ENCODE measurements at regions not wholly inside any gene's neighbourhood (a gene's known extent, or its start where the extent isn't known, plus 50 kb on each side); places are given as distances from the start of the nearest gene placed in this dataset.
"Not testable (repeated sequence)": the region's sequence is repeated elsewhere in the genome, so short reads cannot be mapped to it uniquely, and the experiment has no call there.

DNA sequence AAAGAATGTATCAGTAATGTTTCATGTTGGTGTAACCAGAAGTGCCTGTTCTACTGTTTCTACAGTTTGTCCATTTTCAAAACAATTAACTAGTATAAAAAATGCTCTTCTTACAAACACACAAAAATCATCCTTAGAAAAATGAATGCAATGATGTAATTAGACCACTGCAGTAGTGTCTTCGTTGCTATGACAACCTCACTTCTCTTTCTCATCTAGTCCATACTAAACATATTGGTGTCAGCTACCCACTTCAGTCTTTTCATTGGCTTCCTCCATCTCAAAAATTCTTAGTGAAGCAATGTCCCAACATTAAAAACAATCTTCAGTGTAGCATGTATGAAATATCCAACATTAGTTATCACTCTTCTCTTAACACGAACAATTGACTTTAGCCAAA lies 1265.8 kb downstream of the REEP3 start:
- H3K9me3 Mint-ChIP-seq, result peaks cover 11 to 13% of the 10 kb centered on the region in 2 donors
- no peaks in the 10 kb centered on the region for H3K36me3 Mint-ChIP-seq
- DNase-seq (ENCODE audit: low spot score in 2 of 2) (no peak), ATAC-seq (no peak)
- H3K27ac Mint-ChIP-seq, result no peak overlapping the region

DNA sequence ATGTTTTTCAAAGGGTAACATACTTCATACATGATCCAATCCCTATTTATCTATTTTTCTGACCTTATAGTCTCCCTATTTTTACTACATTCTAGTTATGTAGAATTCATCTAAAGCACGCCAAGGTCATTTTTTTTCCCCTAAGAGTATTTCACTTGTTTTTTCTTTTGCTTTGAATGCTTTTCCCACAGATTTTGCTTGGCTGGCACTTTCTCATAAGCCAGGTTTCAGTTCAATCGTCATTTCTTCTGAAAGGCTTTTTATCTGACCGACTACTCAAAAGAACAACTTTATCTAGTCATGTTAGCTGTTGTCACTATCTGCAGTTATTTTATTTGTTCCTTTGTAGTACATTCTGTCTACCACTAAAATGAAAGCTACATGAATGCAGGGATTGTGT lies 1274.6 kb downstream of the REEP3 start:
- DNase-seq (ENCODE audit: low spot score in 2 of 2), result no peak
- H3K36me3 Mint-ChIP-seq, result no peaks in the 10 kb centered on the region
- ATAC-seq, result no peak
- no peak overlapping the region for H3K27ac Mint-ChIP-seq
- H3K9me3 Mint-ChIP-seq, result peaks cover 11 to 18% of the 10 kb centered on the region in 2 donors

GRCh38 chr10:64798297-64798696 lies 1277.1 kb downstream of the REEP3 start:
- Mint-ChIP-seq H3K36me3 (no peaks in the 10 kb centered on the region), H3K27ac (no peak overlapping the region), H3K9me3 (peaks cover 18 to 22% of the 10 kb centered on the region in 2 donors)
- ATAC-seq (no peak), DNase-seq (ENCODE audit: low spot score in 2 of 2) (no peak)

DNA sequence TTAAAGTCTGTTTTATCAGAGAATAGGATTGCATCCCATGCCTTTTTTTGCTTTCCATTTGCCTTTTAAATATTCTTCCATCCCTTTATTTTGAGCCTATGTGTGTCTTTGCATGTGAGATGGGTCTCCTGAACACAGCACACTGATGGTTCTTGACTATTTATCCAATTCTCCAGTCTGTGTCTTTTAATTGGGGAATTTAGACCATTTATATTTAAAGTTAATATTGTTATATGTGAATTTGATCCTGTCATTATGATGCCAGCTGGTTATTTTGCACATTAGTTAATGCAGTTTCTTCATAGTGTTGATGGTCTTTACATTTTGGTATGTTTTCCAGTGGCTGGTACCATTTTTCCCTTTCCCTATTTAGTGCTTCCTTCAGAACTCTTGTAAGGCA lies 1287.0 kb downstream of the REEP3 start:
- not testable (repeated sequence) for H3K36me3 Mint-ChIP-seq; ATAC-seq; DNase-seq (ENCODE audit: low spot score in 2 of 2); H3K27ac Mint-ChIP-seq; H3K9me3 Mint-ChIP-seq

DNA sequence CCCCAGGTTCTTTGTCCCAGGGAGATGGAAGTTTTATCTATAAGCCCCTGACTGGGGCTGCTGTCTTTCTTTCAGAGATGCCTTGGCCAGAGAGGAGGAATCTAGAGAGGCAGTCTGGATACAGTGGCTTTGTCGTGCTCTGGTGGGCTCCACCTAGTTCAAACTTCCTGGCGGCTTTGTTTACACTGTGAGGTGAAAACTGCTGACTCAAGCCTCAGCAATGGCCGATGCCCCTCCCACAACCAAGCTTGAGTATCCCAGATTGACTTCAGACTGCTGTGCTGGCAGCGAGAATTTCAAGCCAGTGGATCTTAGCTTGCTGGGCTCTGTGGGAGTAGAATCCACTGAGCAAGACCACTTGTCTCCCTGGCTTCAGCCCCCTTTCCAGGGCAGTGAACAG lies 1288.8 kb downstream of the REEP3 start:
- not testable (repeated sequence) for H3K27ac Mint-ChIP-seq; H3K9me3 Mint-ChIP-seq; DNase-seq (ENCODE audit: low spot score in 2 of 2); H3K36me3 Mint-ChIP-seq; ATAC-seq

DNA sequence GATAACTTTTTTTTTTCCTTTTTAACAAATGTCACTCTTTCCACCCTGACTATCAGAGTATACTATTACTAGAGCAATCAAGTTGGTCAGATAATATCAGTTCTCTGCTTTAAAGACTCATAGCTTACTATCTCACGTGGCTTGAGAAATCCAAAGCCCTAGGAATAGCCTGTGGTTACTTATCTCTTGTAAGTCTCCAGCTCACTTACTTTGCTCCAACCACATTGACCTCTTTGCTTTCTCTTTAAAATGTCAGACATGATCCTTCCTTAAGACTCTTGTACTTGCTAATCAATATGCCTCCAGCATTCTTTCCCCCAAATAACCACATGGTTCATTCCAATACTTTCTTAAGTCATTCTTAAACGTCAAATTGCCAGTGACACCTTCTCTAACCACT lies 1292.2 kb downstream of the REEP3 start:
- ATAC-seq, result no peak
- H3K36me3 Mint-ChIP-seq, result no peaks in the 10 kb centered on the region
- no peak overlapping the region for H3K27ac Mint-ChIP-seq
- H3K9me3 Mint-ChIP-seq, result peaks cover 0 to 4% of the 10 kb centered on the region in 2 donors
- no peak for DNase-seq (ENCODE audit: low spot score in 2 of 2)

- DNase-seq (ENCODE audit: low spot score in 2 of 2) (no peak), ATAC-seq (no peak)
- Mint-ChIP-seq H3K27ac (no peak overlapping the region), H3K9me3 (peaks cover 0 to 4% of the 10 kb centered on the region in 2 donors), H3K36me3 (no peaks in the 10 kb centered on the region)
Measured at GRCh38 chr10:64814201-64814600, 1293.0 kb downstream of the REEP3 start.

GRCh38 chr10:64829888-64830412 lies 1308.7 kb downstream of the REEP3 start:
- no peak for DNase-seq (ENCODE audit: low spot score in 2 of 2)
- no peak overlapping the region for H3K27ac Mint-ChIP-seq
- H3K9me3 Mint-ChIP-seq, result peaks cover 4 to 5% of the 10 kb centered on the region in 2 donors
- ATAC-seq, result no peak
- H3K36me3 Mint-ChIP-seq, result no peaks in the 10 kb centered on the region

GRCh38 chr10:64830869-64831268 lies 1309.7 kb downstream of the REEP3 start:
- ATAC-seq (no peak), DNase-seq (ENCODE audit: low spot score in 2 of 2) (no peak)
- H3K36me3 Mint-ChIP-seq, result no peaks in the 10 kb centered on the region
- no peak overlapping the region for H3K27ac Mint-ChIP-seq
- H3K9me3 Mint-ChIP-seq, result peaks cover 4 to 5% of the 10 kb centered on the region in 2 donors

DNA sequence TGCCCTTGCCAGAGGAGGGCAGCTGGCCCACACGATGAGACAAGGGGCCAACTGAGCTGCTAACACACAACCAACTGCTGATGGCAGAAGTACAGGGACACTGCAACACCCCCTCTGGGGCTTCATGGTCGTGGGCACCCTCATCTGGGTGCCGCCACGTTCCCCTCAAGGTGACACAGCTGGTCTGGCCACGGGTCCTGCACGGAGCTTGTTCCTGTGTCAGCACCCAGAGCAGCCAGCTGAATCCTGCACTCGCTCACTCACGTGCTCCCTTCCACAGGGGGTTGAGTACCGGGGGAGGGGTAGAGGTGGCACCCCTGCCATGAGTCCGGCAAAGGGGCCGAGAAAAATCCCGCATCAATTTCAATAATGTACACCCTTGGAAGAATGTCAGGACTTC lies 1319.1 kb downstream of the REEP3 start:
- ATAC-seq (no peak), DNase-seq (ENCODE audit: low spot score in 2 of 2) (no peak)
- no peak overlapping the region for H3K27ac Mint-ChIP-seq
- H3K36me3 Mint-ChIP-seq, result peaks cover 0 to 4% of the 10 kb centered on the region in 2 donors
- peaks cover 13 to 18% of the 10 kb centered on the region in 2 donors for H3K9me3 Mint-ChIP-seq

DNA sequence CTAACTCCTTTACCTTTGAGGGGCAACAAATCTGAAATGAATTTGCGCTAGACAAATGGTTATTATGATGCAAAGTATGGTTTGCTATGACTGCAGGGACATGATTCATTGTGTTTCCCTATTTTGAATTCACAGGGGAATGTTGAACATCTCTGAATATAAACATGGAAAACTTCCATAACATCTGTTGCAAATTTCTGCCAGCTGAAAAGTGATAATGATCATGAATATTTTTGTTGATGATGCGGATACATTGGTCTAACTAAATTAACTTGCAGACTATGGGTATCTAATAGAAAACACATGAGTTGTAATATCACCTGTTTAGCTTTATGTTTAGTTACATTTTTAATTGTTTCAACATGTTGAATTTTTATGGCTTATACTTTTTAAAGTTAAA lies 1325.5 kb downstream of the REEP3 start:
- Mint-ChIP-seq H3K9me3 (peaks cover 7 to 8% of the 10 kb centered on the region in 2 donors), H3K36me3 (no peaks in the 10 kb centered on the region), H3K27ac (no peak overlapping the region)
- ATAC-seq (no peak), DNase-seq (ENCODE audit: low spot score in 2 of 2) (no peak)

DNA sequence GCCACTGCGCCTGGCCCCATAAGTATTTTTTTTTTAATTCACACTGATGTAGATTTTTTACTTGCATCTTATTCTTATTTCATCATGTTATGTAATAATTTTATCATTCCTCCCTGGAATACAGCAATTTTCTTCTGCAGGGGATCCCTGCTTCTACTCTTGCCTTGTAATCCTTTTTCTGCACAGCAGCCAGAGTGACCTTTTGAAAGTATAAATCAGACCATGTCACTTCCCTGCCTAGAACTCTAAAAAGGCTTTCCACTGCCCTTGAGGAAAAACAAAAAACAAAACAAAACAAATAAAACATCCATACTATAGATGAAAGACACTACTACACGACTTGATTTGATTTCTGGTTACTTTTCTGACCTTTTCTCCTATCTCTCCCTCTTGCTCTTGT lies 1334.7 kb downstream of the REEP3 start:
- DNase-seq (ENCODE audit: low spot score in 2 of 2) (no peak), ATAC-seq (no peak)
- Mint-ChIP-seq H3K9me3 (peaks cover 5 to 11% of the 10 kb centered on the region in 2 donors), H3K36me3 (no peaks in the 10 kb centered on the region), H3K27ac (no peak overlapping the region)

- Mint-ChIP-seq H3K9me3 (peaks cover 5 to 11% of the 10 kb centered on the region in 2 donors), H3K27ac (no peak overlapping the region), H3K36me3 (no peaks in the 10 kb centered on the region)
- DNase-seq (ENCODE audit: low spot score in 2 of 2) (no peak), ATAC-seq (no peak)
Measured at GRCh38 chr10:64859911-64860310, 1338.7 kb downstream of the REEP3 start.

DNA sequence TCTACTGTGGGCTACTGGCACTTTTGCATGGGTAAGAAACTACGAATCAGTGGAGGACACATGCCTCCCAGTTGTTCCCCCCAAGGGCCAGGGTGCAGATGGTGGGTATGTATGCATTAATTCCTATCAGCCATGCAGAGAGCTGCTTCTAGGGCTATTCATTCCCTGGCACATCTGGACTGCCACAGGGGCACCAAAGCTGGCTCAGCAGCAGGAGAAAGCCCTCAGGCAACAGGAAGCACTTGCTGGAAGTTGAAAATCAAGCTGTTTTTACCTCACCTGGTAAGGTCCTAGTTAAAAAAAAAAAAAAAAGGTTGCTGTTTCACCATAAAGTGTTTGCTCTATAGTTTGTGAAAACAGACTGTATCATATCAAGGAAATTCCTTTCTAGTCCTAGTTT lies 1342.6 kb downstream of the REEP3 start:
- Mint-ChIP-seq H3K27ac (no peak overlapping the region), H3K36me3 (no peaks in the 10 kb centered on the region), H3K9me3 (peaks cover 0 to 4% of the 10 kb centered on the region in 2 donors)
- DNase-seq (ENCODE audit: low spot score in 2 of 2) (no peak), ATAC-seq (no peak)

DNA sequence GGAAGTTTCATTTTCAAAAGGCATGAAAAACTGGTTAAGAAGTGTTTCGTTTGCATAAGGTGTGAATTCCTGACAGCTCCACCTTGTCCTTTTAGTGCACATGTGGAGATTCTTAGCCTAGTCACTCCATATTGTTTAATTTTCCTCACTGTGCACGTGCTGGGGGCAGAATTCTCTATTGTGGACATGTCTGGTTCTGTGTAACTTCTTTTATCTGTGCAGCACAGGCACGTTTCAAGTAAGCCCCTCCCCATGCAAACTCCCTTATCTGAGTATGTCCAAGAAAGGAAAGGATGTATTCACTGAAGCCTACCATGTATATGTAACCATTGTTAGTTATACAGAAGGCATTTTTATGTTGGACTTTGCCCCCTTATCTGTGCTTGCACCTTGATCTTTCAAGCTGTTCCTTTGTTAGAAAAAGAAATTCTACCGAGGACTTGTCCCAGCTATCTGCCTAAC lies 1346.3 kb downstream of the REEP3 start:
- no peaks in the 10 kb centered on the region for H3K36me3 Mint-ChIP-seq
- ATAC-seq, result no peak
- H3K9me3 Mint-ChIP-seq, result peaks cover 0 to 4% of the 10 kb centered on the region in 2 donors
- DNase-seq (ENCODE audit: low spot score in 2 of 2), result no peak
- H3K27ac Mint-ChIP-seq, result no peak overlapping the region

GRCh38 chr10:64873088-64873487 lies 1351.9 kb downstream of the REEP3 start:
- no peaks in the 10 kb centered on the region for H3K36me3 Mint-ChIP-seq
- peaks cover 0 to 5% of the 10 kb centered on the region in 2 donors for H3K9me3 Mint-ChIP-seq
- no peak for ATAC-seq
- DNase-seq (ENCODE audit: low spot score in 2 of 2), result no peak
- no peak overlapping the region for H3K27ac Mint-ChIP-seq

DNA sequence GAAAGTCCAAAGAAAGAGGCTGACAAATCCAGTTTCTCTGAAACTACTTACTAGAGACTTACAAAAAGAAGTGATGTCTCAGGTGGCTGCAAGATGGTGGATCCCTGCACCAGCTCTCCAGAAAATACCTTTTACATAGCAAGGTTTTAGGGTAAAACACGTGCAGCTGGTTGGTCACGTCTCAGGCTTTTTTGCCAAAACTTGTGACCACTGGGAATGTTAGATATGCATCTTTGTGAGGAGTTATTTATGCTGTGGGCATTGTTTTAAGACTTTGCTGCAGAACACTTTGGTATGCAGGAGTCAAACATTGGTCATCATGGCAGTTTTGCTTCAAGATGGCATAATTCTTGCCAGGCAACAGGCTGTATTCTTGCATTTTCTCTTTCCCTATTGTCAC lies 1352.8 kb downstream of the REEP3 start:
- no peaks in the 10 kb centered on the region for H3K36me3 Mint-ChIP-seq
- H3K27ac Mint-ChIP-seq, result no peak overlapping the region
- DNase-seq (ENCODE audit: low spot score in 2 of 2) (no peak), ATAC-seq (no peak)
- peaks cover 0 to 5% of the 10 kb centered on the region in 2 donors for H3K9me3 Mint-ChIP-seq

- no peaks in the 10 kb centered on the region for H3K36me3 Mint-ChIP-seq
- no peak for DNase-seq (ENCODE audit: low spot score in 2 of 2)
- peaks cover 3 to 5% of the 10 kb centered on the region in 2 donors for H3K9me3 Mint-ChIP-seq
- no peak for ATAC-seq
- H3K27ac Mint-ChIP-seq, result no peak overlapping the region
Measured at GRCh38 chr10:64880546-64880945, 1359.3 kb downstream of the REEP3 start.

GRCh38 chr10:64881257-64881656 lies 1360.1 kb downstream of the REEP3 start:
- ATAC-seq, result no peak
- Mint-ChIP-seq H3K27ac (no peak overlapping the region), H3K9me3 (peaks cover 4 to 8% of the 10 kb centered on the region in 2 donors), H3K36me3 (no peaks in the 10 kb centered on the region)
- DNase-seq (ENCODE audit: low spot score in 2 of 2), result no peak
